GM13976 (cell line): ENCODE measurements at regions not wholly inside any gene's neighbourhood (a gene's known extent, or its start where the extent isn't known, plus 50 kb on each side); places are given as distances from the start of the nearest gene placed in this dataset.

Experiments used
- DNase-seq: peaks from one replicate; pipeline ENCODE4 v3.0.0; 2012; ENCODE audit warnings: low spot score
- in situ Hi-C: fragments of 300-500 bp; cut with MboI; formaldehyde crosslinking; loops from one replicate; pipeline ENCODE4 v1.12.0; 2022; ENCODE audit warnings: low sequenced_read_pairs, mixed read lengths, inconsistent platforms; ENCODE audit not compliant: unreplicated experiment
- TF ChIP-seq, protein P1 (sequence below): IDR thresholded peaks from 2 replicates; pipeline ENCODE4 v1.5.1; 2012; ENCODE audit warnings: borderline replicate concordance, mild to moderate bottlenecking; ENCODE audit not compliant: insufficient read depth; ENCODE audit errors: extremely low read depth, missing control alignments, control extremely low read depth

GRCh38 chr18:39806525-39806924 is 2148.5 kb upstream of the PIK3C3 start:
- no peak for DNase-seq
- in situ Hi-C loops, result no loop called here
- TF ChIP-seq, protein P1, sequence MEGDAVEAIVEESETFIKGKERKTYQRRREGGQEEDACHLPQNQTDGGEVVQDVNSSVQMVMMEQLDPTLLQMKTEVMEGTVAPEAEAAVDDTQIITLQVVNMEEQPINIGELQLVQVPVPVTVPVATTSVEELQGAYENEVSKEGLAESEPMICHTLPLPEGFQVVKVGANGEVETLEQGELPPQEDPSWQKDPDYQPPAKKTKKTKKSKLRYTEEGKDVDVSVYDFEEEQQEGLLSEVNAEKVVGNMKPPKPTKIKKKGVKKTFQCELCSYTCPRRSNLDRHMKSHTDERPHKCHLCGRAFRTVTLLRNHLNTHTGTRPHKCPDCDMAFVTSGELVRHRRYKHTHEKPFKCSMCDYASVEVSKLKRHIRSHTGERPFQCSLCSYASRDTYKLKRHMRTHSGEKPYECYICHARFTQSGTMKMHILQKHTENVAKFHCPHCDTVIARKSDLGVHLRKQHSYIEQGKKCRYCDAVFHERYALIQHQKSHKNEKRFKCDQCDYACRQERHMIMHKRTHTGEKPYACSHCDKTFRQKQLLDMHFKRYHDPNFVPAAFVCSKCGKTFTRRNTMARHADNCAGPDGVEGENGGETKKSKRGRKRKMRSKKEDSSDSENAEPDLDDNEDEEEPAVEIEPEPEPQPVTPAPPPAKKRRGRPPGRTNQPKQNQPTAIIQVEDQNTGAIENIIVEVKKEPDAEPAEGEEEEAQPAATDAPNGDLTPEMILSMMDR, result no peak

DNA sequence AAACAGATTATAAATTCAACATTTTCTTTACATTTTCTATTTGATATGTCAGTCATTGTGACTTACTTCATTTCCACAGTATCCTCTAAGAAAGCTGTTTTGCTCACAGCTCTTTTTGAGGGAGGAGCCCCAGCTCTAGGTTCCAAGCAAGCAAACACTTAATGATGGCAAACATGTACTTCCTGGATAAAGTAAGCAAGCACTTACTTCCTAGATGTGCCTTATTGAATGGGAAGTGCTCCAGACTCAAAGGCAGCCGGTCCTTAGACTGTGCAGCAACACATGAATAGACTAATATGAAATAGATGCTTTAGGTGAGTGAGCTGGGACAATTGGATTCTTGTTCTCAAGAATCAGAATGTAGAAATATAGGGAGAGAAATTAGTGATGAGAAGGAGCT is 2149.8 kb upstream of the PIK3C3 start:
- no peak for DNase-seq
- TF ChIP-seq, protein P1, result no peak
- in situ Hi-C loops, result no loop called here

- no peak for DNase-seq
- TF ChIP-seq, protein P1, result no peak
- in situ Hi-C loops, result no loop called here
Observed at GRCh38 chr18:39802648-39803229, 2152.3 kb upstream of the PIK3C3 start.

GRCh38 chr18:39801848-39802247 is 2153.2 kb upstream of the PIK3C3 start:
- DNase-seq, result no peak
- TF ChIP-seq, protein P1, result no peak
- in situ Hi-C loops, result no loop called here

- DNase-seq, result no peak
- in situ Hi-C loops, result no loop called here
- TF ChIP-seq, protein P1, result no peak
Observed at GRCh38 chr18:39801010-39801409, 2154.0 kb upstream of the PIK3C3 start.

DNA sequence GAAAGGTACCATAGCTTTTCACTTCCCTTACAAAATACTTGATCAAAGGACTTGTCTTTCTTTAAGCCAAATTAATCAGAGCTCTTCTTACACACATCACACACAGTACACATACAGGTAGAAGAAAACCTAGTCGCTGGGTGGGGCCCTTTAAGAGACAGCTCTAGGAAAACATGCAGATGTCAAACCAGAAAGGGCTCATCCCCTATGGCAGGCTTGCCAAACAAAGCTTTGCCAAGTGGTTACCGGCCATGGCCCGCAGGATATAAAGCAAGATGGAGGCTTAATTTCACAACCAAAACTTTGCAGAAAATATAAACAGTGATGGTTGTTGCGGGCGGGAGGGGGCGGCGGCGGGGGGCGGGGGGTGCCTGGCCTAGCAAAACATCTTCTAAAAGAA is 2156.0 kb upstream of the PIK3C3 start:
- in situ Hi-C loops, result no loop called here
- TF ChIP-seq, protein P1, result no peak
- DNase-seq, result no peak
